HepG2 (cell line): ENCODE measurements at regions not wholly inside any gene's neighbourhood (a gene's known extent, or its start where the extent isn't known, plus 50 kb on each side); places are given as distances from the start of the nearest gene placed in this dataset.

Experiments
- ATAC-seq: fragments of 200-7000 bp; cut with Tn5 transposase; 3 replicates; pipeline ENCODE4 v1.9.1; 2020; ENCODE audit warnings: mild to moderate bottlenecking, moderate library complexity
- BruUV-seq: library from RNA; stranded (reverse); fragments of 400-500 nt; replicated peaks from 2 replicates; lab custom pipeline; 2021; lab: Mats Ljungman, UMichigan
- CTCF ChIA-PET: fragments of 300-600 bp; formaldehyde crosslinking; extraction: SDS; loops from one replicate; lab custom pipeline; 2021; ENCODE audit warnings: low total read pairs, inconsistent platforms, low intra/inter-chr PET ratio; lab: Yijun Ruan, JAX
- POLR2A ChIA-PET: fragments of 350-600 bp; sonication (Branson Sonifier 250); formaldehyde crosslinking; loops from one replicate; lab custom pipeline; 2020; ENCODE audit warnings: antibody characterized with exemption, inconsistent platforms; lab: Yijun Ruan, JAX
- DNase-seq: peaks from one replicate; pipeline ENCODE4 v3.0.0-alpha.2; 2015; ENCODE audit warnings: low spot score
- FAIRE-seq: peaks from 3 replicates; lab custom pipeline; 2011; peaks lifted over from hg19 to GRCh38; lab: Jason Lieb, UNC
- H2AFZ ChIP-seq: one replicate; pipeline ENCODE4 v1.6.1; 2011; ENCODE audit warnings: low read length, inconsistent platforms
- H3K27ac ChIP-seq: fragments of 300-600 bp; 3 replicates; pipeline ENCODE4 v1.8.0; 2011; ENCODE audit warnings: mixed run types, mild to moderate bottlenecking, mixed read lengths, low read length, inconsistent platforms; ENCODE audit not compliant: insufficient read depth; ENCODE audit errors: extremely low read length
- H3K27me3 ChIP-seq, 2 experiments: fragments of 200-600 bp in 1 of 2; 2 replicates in 1 of 2; 3 replicates in 1 of 2; pipeline versions ENCODE4 v1.6.0 to v1.8.0; 2011; ENCODE audit warnings: low read length in 2 of 2, mild to moderate bottlenecking in 2 of 2, moderate library complexity in 2 of 2, inconsistent platforms in 1 of 2; ENCODE audit not compliant: insufficient read depth in 2 of 2, control insufficient read depth in 1 of 2
- H3K36me3 ChIP-seq, 2 experiments: fragments of 200-600 bp in 1 of 2; replicated peaks in 1 of 2; 2 replicates in 1 of 2; 3 replicates in 1 of 2; pipeline versions ENCODE4 v1.5.1 to v1.8.0; 2011; ENCODE audit warnings: low read length in 2 of 2, inconsistent platforms in 1 of 2; ENCODE audit not compliant: insufficient read depth in 2 of 2, control insufficient read depth in 1 of 2
- H3K4me1 ChIP-seq: 2 replicates; pipeline ENCODE4 v1.5.1; 2012; ENCODE audit warnings: low read length, inconsistent platforms; ENCODE audit not compliant: insufficient read depth
- H3K4me2 ChIP-seq: 2 replicates; pipeline ENCODE4 v1.6.0; 2011; ENCODE audit warnings: low read depth, low read length, inconsistent platforms
- H3K4me3 ChIP-seq, 3 experiments: fragments of 200-600 bp in 1 of 3; sonication (generic), shearing (Covaris generic) in 1 of 3; replicated peaks in 1 of 3; 2 replicates each; pipeline ENCODE4 v1.5.1; 2011 to 2016; ENCODE audit warnings: low read length in 3 of 3, inconsistent platforms in 2 of 3, low read depth in 2 of 3, mild to moderate bottlenecking in 2 of 3, control low read depth in 1 of 3, mixed read lengths in 1 of 3; ENCODE audit not compliant: insufficient read depth in 1 of 3
- H3K79me2 ChIP-seq: one replicate; pipeline ENCODE4 v1.6.1; 2011; ENCODE audit warnings: low read length, inconsistent platforms; ENCODE audit not compliant: insufficient read depth
- H3K9ac ChIP-seq: 2 replicates; pipeline ENCODE4 v1.6.0; 2011; ENCODE audit warnings: mild to moderate bottlenecking, low read depth, low read length, inconsistent platforms; ENCODE audit not compliant: insufficient read depth
- H3K9me3 ChIP-seq: 2 replicates; pipeline ENCODE4 v1.5.1; 2012; ENCODE audit warnings: mild to moderate bottlenecking, low read length
- H4K20me1 ChIP-seq: 2 replicates; pipeline ENCODE4 v1.6.0; 2011; ENCODE audit warnings: inconsistent platforms, mild to moderate bottlenecking, low read length, moderate library complexity; ENCODE audit not compliant: insufficient read depth
- IRF9 ChIP-seq: sonication (generic); formaldehyde crosslinking; IDR thresholded peaks from 2 replicates; pipeline ENCODE4 v1.8.0; 2022; ENCODE audit warnings: missing genetic modification reagents, mild to moderate bottlenecking, borderline replicate concordance
- MLX ChIP-seq: IDR thresholded peaks from 2 replicates; pipeline ENCODE4 v1.6.1; 2016
- PRMT3 ChIP-seq: sonication (generic); formaldehyde crosslinking; IDR thresholded peaks from 2 replicates; pipeline ENCODE4 v1.8.1; 2022; ENCODE audit warnings: low read depth, mild to moderate bottlenecking, moderate library complexity, missing genetic modification reagents, borderline replicate concordance
- SNAPC4 ChIP-seq: sonication (generic); formaldehyde crosslinking; IDR thresholded peaks from 2 replicates; pipeline ENCODE4 v1.4.0; 2020; ENCODE audit warnings: mild to moderate bottlenecking, missing genetic modification reagents
- SP5 ChIP-seq: IDR thresholded peaks from 2 replicates; pipeline ENCODE4 v1.6.1; 2016; ENCODE audit warnings: low read depth, borderline replicate concordance
- TCF7 ChIP-seq: sonication (generic); IDR thresholded peaks from 2 replicates; pipeline ENCODE4 v1.6.1; 2016; ENCODE audit warnings: antibody characterized with exemption, low read depth
- ZNF207 ChIP-seq: fragments of 450-650 bp; IDR thresholded peaks from 2 replicates; pipeline ENCODE4 v1.6.1; 2016; ENCODE audit warnings: antibody characterized with exemption, borderline replicate concordance
- ZNF317 ChIP-seq: sonication (generic); formaldehyde crosslinking; IDR thresholded peaks from 2 replicates; pipeline ENCODE4 v1.5.0; 2020; ENCODE audit warnings: mild to moderate bottlenecking, missing genetic modification reagents
- in situ Hi-C: cut with HindIII; loops from 2 replicates; pipeline ENCODE4 v1.10.0; 2017; ENCODE audit warnings: low pct_unique_long_range_greater_than_20kb; ENCODE audit not compliant: extremely low pct_ligation_motif_present
- intact Hi-C: fragments of 100-400 bp; cut with micrococcal nuclease; formaldehyde crosslinking; loops from one replicate; pipeline ENCODE4 v1.10.0; 2022; ENCODE audit not compliant: unreplicated experiment

GRCh38 chr21:27359141-27359540, 392.3 kb upstream of the ADAMTS5 start:
- no peak overlapping the region for H3K4me3 ChIP-seq
- no peak overlapping the region for H3K4me2 ChIP-seq
- in situ Hi-C loops (no loop called here), intact Hi-C loops (no loop called here)
- H3K9me3 ChIP-seq: peaks cover 84% of the 10 kb centered on the region
- H3K79me2 ChIP-seq: no peaks in the 10 kb centered on the region
- H3K27me3 ChIP-seq: no peaks in the 10 kb centered on the region
- ChIA-PET POLR2A (no interaction called here), CTCF (no interaction called here)
- no peak overlapping the region for H2AFZ ChIP-seq
- ATAC-seq (no peak), DNase-seq (no peak), FAIRE-seq (no peak)
- no peaks in the 10 kb centered on the region for H4K20me1 ChIP-seq
- no peaks in the 10 kb centered on the region for H3K36me3 ChIP-seq
- BruUV-seq: no TSS peak
- H3K27ac ChIP-seq: no peak overlapping the region
- TF ChIP-seq ZNF207: no peak
- TF ChIP-seq PRMT3 (CRISPR knock-in tag): no peak
- TF ChIP-seq SP5 (CRISPR knock-in tag): no peak
- no peak for TF ChIP-seq TCF7
- TF ChIP-seq ZNF317: no peak
- TF ChIP-seq SNAPC4 (CRISPR knock-in tag): no peak
- no peak for TF ChIP-seq MLX (CRISPR knock-in tag)
- no peak for TF ChIP-seq IRF9
- no peak overlapping the region for H3K9ac ChIP-seq
- no peaks in the 10 kb centered on the region for H3K4me1 ChIP-seq
